Activated naive CD4-positive, alpha-beta T cell treated with anti-CD3 and anti-CD28 coated beads for 36 hours (primary cell): ENCODE measurements at regions not wholly inside any gene's neighbourhood (a gene's known extent, or its start where the extent isn't known, plus 50 kb on each side); places are given as distances from the start of the nearest gene placed in this dataset.

ENCODE experiments used
- CTCF ChIA-PET: fragments of 350-600 bp; sonication (Branson Sonifier 250); formaldehyde crosslinking; loops from one replicate; lab custom pipeline; 2021; ENCODE audit warnings: antibody characterized with exemption; lab: Charles Lee
- DNase-seq: peaks from one replicate; pipeline ENCODE4 v3.0.0-alpha.2; 2020
- H3K27ac Mint-ChIP-seq: one replicate; pipeline ENCODE4 v1.8.0; 2021; ENCODE audit warnings: mild to moderate bottlenecking, mixed read lengths
- H3K27me3 Mint-ChIP-seq: one replicate; pipeline ENCODE4 v1.8.0; 2021; ENCODE audit warnings: low read depth, mixed read lengths
- H3K36me3 Mint-ChIP-seq: one replicate; pipeline ENCODE4 v1.8.0; 2021; ENCODE audit warnings: low read depth, mixed read lengths
- H3K4me1 Mint-ChIP-seq: one replicate; pipeline ENCODE4 v1.8.0; 2021; ENCODE audit warnings: low read depth, mixed read lengths
- H3K4me3 Mint-ChIP-seq: one replicate; pipeline ENCODE4 v1.8.0; 2021; ENCODE audit warnings: mild to moderate bottlenecking, moderate library complexity, mixed read lengths
- H3K9me3 Mint-ChIP-seq: one replicate; pipeline ENCODE4 v1.8.0; 2021; ENCODE audit warnings: mixed read lengths
- intact Hi-C: fragments of 100-400 bp; cut with micrococcal nuclease; formaldehyde crosslinking; loops from one replicate; pipeline ENCODE4 v1.15.1; 2023

DNA sequence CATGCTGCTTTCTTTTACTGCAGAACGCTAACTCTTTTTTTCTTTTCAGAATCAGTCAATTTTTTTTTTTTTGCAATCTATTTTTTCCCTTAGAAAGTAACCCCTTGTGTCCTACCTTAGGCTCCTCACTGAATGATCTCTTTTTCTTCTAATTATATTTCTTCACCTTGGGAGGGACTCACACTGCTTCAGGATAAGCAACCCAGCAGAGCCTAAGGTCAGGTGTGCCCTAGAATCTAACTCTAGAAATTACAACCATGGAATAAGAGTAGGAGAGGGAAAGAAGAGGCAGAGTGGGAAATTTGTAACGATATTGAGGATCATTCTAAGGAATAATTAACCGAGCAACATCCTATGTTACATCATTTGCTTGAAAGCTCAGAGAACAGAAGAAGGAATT is 564.0 kb upstream of the MEF2C start:
- no peak overlapping the region for H3K27ac Mint-ChIP-seq

DNA sequence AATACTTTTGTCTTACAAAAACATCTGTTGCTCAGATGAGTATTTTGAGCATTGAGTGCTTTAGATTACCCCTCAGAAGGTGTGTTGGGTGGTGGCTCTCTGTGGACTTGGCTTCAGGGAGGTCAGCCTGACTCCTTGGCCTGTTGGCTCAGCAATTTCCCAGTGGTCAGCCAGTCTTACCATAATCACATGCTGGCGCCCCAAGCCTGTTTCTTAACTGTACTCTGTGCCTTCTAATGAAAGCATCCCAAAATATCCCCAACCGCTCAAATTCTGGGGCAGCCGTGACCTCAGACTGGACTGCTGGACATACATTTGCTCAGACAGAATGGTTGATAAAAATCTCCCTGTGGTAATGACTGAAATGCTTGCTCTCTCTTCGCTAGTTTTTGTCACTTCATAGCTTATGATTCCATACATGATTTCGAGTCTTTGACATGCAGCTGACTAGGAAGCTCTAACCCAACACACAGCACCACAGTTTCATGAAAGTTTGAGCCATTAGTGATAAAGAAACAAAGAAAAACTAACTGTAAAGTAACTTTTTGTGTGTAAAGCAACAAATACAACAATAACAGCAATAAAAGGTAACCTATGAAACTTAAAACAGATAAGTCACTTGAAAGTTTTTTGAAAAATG is 562.2 kb upstream of the MEF2C start:
- no peak overlapping the region for H3K27ac Mint-ChIP-seq
- CTCF ChIA-PET, result no interaction called here
- no peak for DNase-seq
- no peaks in the 10 kb centered on the region for H3K36me3 Mint-ChIP-seq
- intact Hi-C loops, result no loop called here
- H3K9me3 Mint-ChIP-seq, result no peaks in the 10 kb centered on the region
- no peaks in the 10 kb centered on the region for H3K4me1 Mint-ChIP-seq
- no peaks in the 10 kb centered on the region for H3K27me3 Mint-ChIP-seq
- H3K4me3 Mint-ChIP-seq, result no peak overlapping the region

More for the DNA sequence above, 564.0 kb upstream of the MEF2C start:
- no peak for DNase-seq
- no peaks in the 10 kb centered on the region for H3K27me3 Mint-ChIP-seq
- no peaks in the 10 kb centered on the region for H3K4me1 Mint-ChIP-seq
- CTCF ChIA-PET, result no interaction called here
- no peaks in the 10 kb centered on the region for H3K9me3 Mint-ChIP-seq
- no peak overlapping the region for H3K4me3 Mint-ChIP-seq
- no peaks in the 10 kb centered on the region for H3K36me3 Mint-ChIP-seq
- intact Hi-C loops, result no loop called here

DNA sequence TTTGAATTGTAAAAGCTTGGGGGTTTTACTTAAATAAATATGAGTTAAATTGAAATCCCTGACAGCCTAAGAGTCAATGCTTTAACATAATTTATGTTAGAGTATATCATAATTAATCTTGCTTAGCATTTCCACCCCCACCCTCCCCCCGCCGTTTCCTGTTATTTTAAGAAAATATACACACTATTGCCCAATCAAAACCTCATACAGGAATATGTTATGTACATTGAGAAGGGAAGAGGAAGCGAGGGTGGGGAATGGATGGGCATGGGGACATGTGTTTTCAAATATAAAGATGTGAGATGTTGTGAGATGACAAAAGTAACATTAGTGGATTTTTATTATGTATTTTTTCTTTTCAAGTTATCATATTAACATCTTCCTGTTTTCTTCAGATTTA is 561.1 kb upstream of the MEF2C start:
- CTCF ChIA-PET, result no interaction called here
- no peaks in the 10 kb centered on the region for H3K9me3 Mint-ChIP-seq
- H3K27ac Mint-ChIP-seq, result no peak overlapping the region
- no peaks in the 10 kb centered on the region for H3K36me3 Mint-ChIP-seq
- intact Hi-C loops, result no loop called here
- no peaks in the 10 kb centered on the region for H3K4me1 Mint-ChIP-seq
- no peaks in the 10 kb centered on the region for H3K27me3 Mint-ChIP-seq
- no peak overlapping the region for H3K4me3 Mint-ChIP-seq
- DNase-seq, result no peak

DNA sequence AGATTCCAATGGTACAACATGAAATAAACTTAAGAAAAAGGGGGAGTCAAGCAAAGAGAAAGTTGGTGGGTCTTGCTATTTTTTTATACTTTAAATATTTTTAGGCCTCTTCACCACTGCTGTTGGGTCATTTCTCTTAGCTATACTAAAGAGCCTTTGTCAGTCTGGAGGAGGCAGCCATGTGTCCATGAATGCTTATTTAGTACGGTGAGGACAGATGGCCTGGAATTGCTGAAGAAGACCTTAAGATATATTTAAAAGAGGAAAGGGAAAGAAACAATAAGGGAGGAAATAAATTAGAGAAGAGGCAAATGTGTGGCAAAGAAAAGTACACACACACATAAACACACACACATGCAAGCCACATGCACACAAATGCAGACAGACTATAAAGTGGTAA is 560.5 kb upstream of the MEF2C start:
- H3K27ac Mint-ChIP-seq, result no peak overlapping the region
- intact Hi-C loops, result no loop called here
- H3K36me3 Mint-ChIP-seq, result no peaks in the 10 kb centered on the region
- CTCF ChIA-PET, result no interaction called here
- H3K4me3 Mint-ChIP-seq, result no peak overlapping the region
- H3K9me3 Mint-ChIP-seq, result no peaks in the 10 kb centered on the region
- DNase-seq, result no peak
- H3K27me3 Mint-ChIP-seq, result no peaks in the 10 kb centered on the region
- no peaks in the 10 kb centered on the region for H3K4me1 Mint-ChIP-seq

DNA sequence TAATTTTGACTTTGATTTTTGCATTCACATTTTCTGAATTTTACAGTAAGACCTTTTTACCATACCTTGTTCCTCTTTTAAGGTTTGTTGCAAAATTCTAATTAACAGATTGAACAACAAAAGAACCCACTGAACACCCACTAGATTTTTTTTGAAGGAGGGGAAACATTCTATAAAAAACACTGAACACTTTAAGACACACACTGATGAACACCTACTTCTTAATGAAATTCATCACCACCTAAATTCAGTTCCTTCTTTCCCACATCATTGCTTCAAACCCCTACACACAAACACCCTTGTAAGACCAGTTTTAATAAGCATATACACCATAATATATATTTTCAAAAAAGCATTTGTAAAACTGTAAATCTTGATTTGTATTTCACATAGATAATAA is 559.0 kb upstream of the MEF2C start:
- H3K4me3 Mint-ChIP-seq, result no peak overlapping the region
- H3K36me3 Mint-ChIP-seq, result no peaks in the 10 kb centered on the region
- no peak for DNase-seq
- H3K4me1 Mint-ChIP-seq, result no peaks in the 10 kb centered on the region
- intact Hi-C loops, result no loop called here
- no peaks in the 10 kb centered on the region for H3K9me3 Mint-ChIP-seq
- H3K27me3 Mint-ChIP-seq, result no peaks in the 10 kb centered on the region
- CTCF ChIA-PET, result no interaction called here
- no peak overlapping the region for H3K27ac Mint-ChIP-seq

DNA sequence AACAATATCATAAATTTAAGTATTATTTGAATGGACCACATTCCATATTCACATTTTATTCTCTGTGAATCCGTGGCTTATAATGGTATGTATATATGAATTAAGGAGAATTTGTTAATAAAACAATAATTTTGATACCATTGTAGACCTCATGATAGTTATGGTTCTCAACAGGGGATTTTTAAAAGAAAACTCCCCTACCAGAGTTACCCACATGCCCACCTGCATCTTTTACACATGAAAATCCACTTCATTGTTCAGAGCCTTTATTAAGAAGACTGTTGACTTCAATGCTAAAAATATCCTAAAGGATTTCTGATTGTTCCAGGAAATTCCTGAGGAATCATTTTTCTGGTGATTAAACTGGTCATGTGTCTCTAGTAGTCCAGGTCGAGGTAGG is 557.7 kb upstream of the MEF2C start:
- Mint-ChIP-seq H3K27ac (no peak overlapping the region), H3K9me3 (no peaks in the 10 kb centered on the region), H3K4me1 (no peaks in the 10 kb centered on the region), H3K27me3 (no peaks in the 10 kb centered on the region), H3K4me3 (no peak overlapping the region), H3K36me3 (no peaks in the 10 kb centered on the region)
- CTCF ChIA-PET, result no interaction called here
- intact Hi-C loops, result no loop called here
- DNase-seq, result no peak

DNA sequence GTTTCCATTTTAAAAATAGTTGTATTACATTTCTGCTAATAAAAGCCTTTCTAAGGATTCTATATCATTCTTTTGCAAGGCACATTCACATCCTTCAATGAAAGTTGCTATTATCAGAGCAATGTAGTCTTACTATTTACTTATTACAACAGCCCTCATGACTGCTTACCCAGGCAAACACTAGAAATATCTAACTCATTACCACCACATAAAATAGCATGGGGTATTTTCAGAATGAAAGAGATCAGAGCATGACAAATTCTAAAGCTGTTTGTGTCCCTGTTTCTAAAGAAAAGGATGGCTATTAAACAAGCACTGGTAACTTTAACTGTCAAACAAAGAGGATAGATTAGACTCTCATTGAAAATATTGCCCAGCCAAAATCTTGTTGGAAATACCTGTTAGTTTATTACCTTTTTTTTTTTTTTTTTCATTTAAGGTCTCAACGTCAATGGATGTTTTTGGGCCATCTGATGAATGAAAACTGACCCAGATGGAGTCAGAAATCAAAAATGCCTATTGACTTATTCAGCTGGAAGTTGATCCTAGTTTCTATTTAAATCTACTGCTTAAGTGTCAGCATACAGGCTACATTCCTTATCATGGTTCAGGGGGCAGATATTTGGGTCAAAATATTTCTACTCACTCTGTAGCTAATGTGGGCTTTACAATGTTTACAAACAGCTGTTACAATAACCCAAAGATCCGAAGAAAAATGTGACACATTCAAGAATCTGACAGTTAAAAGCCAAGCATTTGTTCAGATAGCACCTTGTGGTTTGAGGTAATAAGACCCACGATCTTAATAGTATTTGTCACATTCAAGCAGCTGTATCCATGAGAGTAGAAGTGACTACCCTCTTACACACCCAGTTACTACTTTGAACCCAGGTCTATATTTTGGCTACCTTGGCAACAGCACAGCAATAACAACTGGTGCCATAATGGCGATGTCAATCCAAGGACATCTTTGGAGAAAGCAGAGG is 554.8 kb upstream of the MEF2C start:
- H3K4me1 Mint-ChIP-seq, result no peaks in the 10 kb centered on the region

DNA sequence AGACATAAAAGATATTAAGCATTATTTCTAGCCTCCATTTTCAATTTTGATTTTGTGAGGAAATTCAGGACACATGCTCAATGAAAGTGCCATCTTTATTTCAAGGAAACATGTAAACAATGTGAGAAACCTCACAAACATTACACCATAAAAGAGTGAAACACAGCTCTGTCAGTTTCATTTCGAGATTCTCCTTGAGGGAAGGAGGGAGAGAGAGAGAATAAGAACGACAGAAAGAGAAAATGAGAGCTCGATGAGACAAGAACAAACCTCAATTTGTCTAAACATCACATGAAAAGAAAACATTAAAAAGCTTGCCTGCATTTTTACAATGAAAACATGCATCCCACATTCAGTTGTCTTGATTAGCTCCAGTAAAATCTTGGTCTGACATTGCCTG is 553.5 kb upstream of the MEF2C start:
- H3K4me3 Mint-ChIP-seq, result no peak overlapping the region
- H3K27ac Mint-ChIP-seq, result no peak overlapping the region
- no peaks in the 10 kb centered on the region for H3K27me3 Mint-ChIP-seq
- CTCF ChIA-PET, result no interaction called here
- intact Hi-C loops, result no loop called here
- no peaks in the 10 kb centered on the region for H3K4me1 Mint-ChIP-seq
- H3K9me3 Mint-ChIP-seq, result no peaks in the 10 kb centered on the region
- no peak for DNase-seq
- H3K36me3 Mint-ChIP-seq, result no peaks in the 10 kb centered on the region

More for the DNA sequence above, 554.8 kb upstream of the MEF2C start:
- Mint-ChIP-seq H3K27me3 (no peaks in the 10 kb centered on the region), H3K27ac (no peak overlapping the region), H3K4me3 (no peak overlapping the region), H3K9me3 (no peaks in the 10 kb centered on the region), H3K36me3 (no peaks in the 10 kb centered on the region)
- CTCF ChIA-PET, result interaction anchor here (0.6 kb wide), 1 partner anchor 13 kb away, joined by 5 read pairs; no protein-coding TSS in a partner anchor
- DNase-seq, result no peak
- intact Hi-C loops, result no loop called here

DNA sequence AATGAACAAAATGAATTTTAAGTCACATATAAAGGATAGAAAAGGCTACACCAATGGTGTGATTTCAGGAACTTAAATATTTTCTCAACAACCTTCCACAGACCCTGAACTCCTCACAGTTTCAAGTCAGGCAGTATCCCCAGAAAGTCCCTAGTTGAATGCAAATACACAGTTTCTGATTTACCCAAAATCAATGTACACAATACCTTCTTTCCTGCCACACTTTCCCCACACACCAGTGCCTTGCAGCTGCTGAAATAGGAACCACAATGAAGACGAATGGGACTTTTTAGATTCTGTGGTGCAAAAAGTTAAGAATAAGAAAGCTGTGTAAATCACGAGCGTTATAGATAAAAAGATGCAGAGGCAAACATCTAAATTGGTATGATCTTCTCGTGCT is 552.4 kb upstream of the MEF2C start:
- DNase-seq, result no peak
- Mint-ChIP-seq H3K36me3 (no peaks in the 10 kb centered on the region), H3K4me3 (no peak overlapping the region), H3K4me1 (no peaks in the 10 kb centered on the region), H3K27ac (no peak overlapping the region), H3K27me3 (no peaks in the 10 kb centered on the region), H3K9me3 (no peaks in the 10 kb centered on the region)
- CTCF ChIA-PET, result no interaction called here
- intact Hi-C loops, result no loop called here

DNA sequence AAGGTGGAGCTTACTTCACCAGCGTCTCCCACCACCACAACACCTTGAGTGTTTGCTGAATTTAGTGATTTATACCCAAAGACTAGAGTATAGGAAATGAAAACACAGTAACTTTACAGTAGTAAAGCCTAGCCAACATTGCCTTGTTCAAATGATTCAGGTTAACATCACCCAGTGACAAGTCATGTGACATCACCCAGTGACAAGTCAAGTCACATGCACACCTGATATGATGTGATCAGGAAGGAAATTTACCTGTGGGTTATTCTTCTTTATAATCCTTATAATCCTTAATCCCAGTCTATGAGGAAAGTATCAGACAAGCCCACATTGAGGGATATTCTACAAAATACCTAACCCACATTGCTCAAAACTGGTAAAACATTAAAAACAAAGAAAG is 545.6 kb upstream of the MEF2C start:
- intact Hi-C loops, result no loop called here
- DNase-seq, result no peak
- H3K27me3 Mint-ChIP-seq, result no peaks in the 10 kb centered on the region
- no peaks in the 10 kb centered on the region for H3K4me1 Mint-ChIP-seq
- CTCF ChIA-PET, result no interaction called here
- H3K36me3 Mint-ChIP-seq, result no peaks in the 10 kb centered on the region
- no peak overlapping the region for H3K27ac Mint-ChIP-seq
- H3K9me3 Mint-ChIP-seq, result no peaks in the 10 kb centered on the region
- no peak overlapping the region for H3K4me3 Mint-ChIP-seq

DNA sequence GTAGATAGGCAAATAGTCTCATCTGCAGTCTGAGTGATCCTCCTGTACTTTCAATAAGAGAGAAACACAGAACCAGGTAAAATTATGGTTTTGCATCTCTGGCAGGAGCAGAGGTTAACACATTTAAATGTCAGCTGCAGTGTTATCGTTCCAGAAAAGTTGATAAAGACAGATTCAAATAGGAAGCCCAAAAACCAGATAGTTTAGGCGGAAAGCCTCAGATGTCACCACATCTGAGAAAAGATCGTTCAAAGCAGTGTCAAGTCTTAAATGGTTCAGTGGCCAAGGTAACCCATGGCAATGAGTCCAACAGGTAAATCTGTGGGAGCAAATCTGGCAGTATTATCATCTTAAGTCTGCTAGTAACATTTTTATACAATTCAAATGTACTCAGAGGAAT is 542.1 kb upstream of the MEF2C start:
- no peaks in the 10 kb centered on the region for H3K9me3 Mint-ChIP-seq
- intact Hi-C loops, result no loop called here
- no peaks in the 10 kb centered on the region for H3K4me1 Mint-ChIP-seq
- no peak overlapping the region for H3K4me3 Mint-ChIP-seq
- CTCF ChIA-PET, result no interaction called here
- no peaks in the 10 kb centered on the region for H3K36me3 Mint-ChIP-seq
- no peak overlapping the region for H3K27ac Mint-ChIP-seq
- no peaks in the 10 kb centered on the region for H3K27me3 Mint-ChIP-seq
- DNase-seq, result no peak

DNA sequence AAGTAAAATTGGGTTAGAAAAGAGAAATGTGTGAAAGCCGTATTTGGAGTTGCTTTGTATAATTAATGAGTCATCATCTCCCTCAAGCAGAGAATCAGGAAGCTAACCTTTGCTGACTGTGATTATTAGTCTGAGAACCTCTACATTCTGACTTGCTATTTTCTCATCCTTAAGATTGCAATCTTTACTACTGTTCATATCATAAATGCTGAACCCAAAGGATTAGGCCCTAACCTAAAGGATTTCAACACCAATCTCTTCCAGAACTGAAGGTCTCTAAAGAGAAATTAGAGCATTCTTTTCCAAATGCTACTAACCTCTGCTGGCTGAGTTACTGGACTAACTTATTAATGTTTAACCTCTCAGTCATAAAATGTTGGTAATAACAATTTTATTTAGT is 538.1 kb upstream of the MEF2C start:
- H3K27me3 Mint-ChIP-seq, result no peaks in the 10 kb centered on the region
- no peaks in the 10 kb centered on the region for H3K4me1 Mint-ChIP-seq
- CTCF ChIA-PET, result no interaction called here
- intact Hi-C loops, result no loop called here
- no peak overlapping the region for H3K27ac Mint-ChIP-seq
- H3K4me3 Mint-ChIP-seq, result no peak overlapping the region
- DNase-seq, result no peak
- H3K36me3 Mint-ChIP-seq, result no peaks in the 10 kb centered on the region
- H3K9me3 Mint-ChIP-seq, result peaks cover 1% of the 10 kb centered on the region
